MCF 10A (cell line): ENCODE measurements at regions not wholly inside any gene's neighbourhood (a gene's known extent, or its start where the extent isn't known, plus 50 kb on each side); places are given as distances from the start of the nearest gene placed in this dataset.

Experiments
- BruUV-seq: library from RNA; stranded (reverse); fragments of 400-500 nt; replicated peaks from 2 replicates; lab custom pipeline; 2021; lab: Mats Ljungman, UMichigan
- CTCF ChIA-PET: fragments of 300-600 bp; sonication (Branson Sonifier 250); formaldehyde crosslinking; extraction: SDS; loops from one replicate; lab custom pipeline; 2021; ENCODE audit warnings: antibody characterized with exemption, inconsistent platforms; lab: Yijun Ruan, JAX
- POLR2A ChIA-PET: fragments of 300-600, 350-650 bp; sonication (Branson Sonifier 250); formaldehyde crosslinking; extraction: SDS; loops from one replicate; lab custom pipeline; 2020; ENCODE audit warnings: antibody characterized with exemption, inconsistent platforms; lab: Yijun Ruan, JAX
- DNase-seq: peaks from one replicate; pipeline ENCODE4 v3.0.0-alpha.2; 2018; ENCODE audit not compliant: unreplicated experiment
- H3K27ac Mint-ChIP-seq: one replicate; pipeline ENCODE4 v1.8.0; 2022; ENCODE audit warnings: mild to moderate bottlenecking, low read depth, mixed read lengths; ENCODE audit not compliant: unreplicated experiment
- H3K27me3 Mint-ChIP-seq: one replicate; pipeline ENCODE4 v1.8.0; 2022; ENCODE audit warnings: mixed read lengths; ENCODE audit not compliant: insufficient read depth, unreplicated experiment
- H3K36me3 Mint-ChIP-seq: one replicate; pipeline ENCODE4 v1.8.0; 2022; ENCODE audit warnings: mild to moderate bottlenecking, moderate library complexity, mixed read lengths; ENCODE audit not compliant: insufficient read depth, unreplicated experiment
- H3K4me1 Mint-ChIP-seq: one replicate; pipeline ENCODE4 v1.8.0; 2022; ENCODE audit warnings: mixed read lengths; ENCODE audit not compliant: insufficient read depth, unreplicated experiment
- H3K4me3 Mint-ChIP-seq: one replicate; pipeline ENCODE4 v1.8.0; 2022; ENCODE audit warnings: mild to moderate bottlenecking, moderate library complexity, mixed read lengths; ENCODE audit not compliant: unreplicated experiment
- H3K9me3 Mint-ChIP-seq: one replicate; pipeline ENCODE4 v1.8.0; 2022; ENCODE audit warnings: mixed read lengths; ENCODE audit not compliant: unreplicated experiment
- intact Hi-C: fragments of 100-400 bp; cut with micrococcal nuclease; formaldehyde crosslinking; loops from 2 replicates; pipeline ENCODE4 v1.14.1; 2022
- TF ChIP-seq, protein P1 (sequence below): fragments of 200-600 bp; IDR thresholded peaks from one replicate; pipeline ENCODE4 v1.8.0; 2022; ENCODE audit warnings: antibody characterized with exemption, mild to moderate bottlenecking; ENCODE audit not compliant: unreplicated experiment

DNA sequence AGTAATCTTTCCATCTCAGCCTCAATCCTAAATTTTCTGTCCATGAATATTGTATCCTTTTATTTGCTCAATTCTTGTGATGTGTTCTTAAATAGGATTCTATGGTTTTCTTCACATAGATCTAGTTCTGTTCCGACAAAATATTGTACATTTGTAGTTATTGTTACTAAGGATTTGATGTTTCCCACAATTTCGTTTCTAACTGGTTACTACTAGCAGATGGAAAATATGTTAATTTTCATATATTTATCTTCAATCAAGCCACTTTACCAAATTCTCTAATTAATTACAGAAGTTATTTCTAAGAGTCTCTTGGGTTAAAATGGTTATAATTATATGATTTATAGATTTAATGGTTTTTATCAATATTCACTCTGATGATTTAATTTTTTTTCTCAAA is 60.3 kb downstream of the SEC61B start:
- no peak overlapping the region for H3K4me3 Mint-ChIP-seq
- H3K36me3 Mint-ChIP-seq, result no peaks in the 10 kb centered on the region
- no peaks in the 10 kb centered on the region for H3K4me1 Mint-ChIP-seq
- intact Hi-C loops, result no loop called here
- no peaks in the 10 kb centered on the region for H3K9me3 Mint-ChIP-seq
- H3K27me3 Mint-ChIP-seq, result peaks cover 58% of the 10 kb centered on the region
- BruUV-seq, result no TSS peak
- H3K27ac Mint-ChIP-seq, result no peak overlapping the region
- no peak for DNase-seq
- TF ChIP-seq, protein P1, sequence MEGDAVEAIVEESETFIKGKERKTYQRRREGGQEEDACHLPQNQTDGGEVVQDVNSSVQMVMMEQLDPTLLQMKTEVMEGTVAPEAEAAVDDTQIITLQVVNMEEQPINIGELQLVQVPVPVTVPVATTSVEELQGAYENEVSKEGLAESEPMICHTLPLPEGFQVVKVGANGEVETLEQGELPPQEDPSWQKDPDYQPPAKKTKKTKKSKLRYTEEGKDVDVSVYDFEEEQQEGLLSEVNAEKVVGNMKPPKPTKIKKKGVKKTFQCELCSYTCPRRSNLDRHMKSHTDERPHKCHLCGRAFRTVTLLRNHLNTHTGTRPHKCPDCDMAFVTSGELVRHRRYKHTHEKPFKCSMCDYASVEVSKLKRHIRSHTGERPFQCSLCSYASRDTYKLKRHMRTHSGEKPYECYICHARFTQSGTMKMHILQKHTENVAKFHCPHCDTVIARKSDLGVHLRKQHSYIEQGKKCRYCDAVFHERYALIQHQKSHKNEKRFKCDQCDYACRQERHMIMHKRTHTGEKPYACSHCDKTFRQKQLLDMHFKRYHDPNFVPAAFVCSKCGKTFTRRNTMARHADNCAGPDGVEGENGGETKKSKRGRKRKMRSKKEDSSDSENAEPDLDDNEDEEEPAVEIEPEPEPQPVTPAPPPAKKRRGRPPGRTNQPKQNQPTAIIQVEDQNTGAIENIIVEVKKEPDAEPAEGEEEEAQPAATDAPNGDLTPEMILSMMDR, result no peak
- CTCF ChIA-PET, result no interaction called here
- POLR2A ChIA-PET, result no interaction called here

DNA sequence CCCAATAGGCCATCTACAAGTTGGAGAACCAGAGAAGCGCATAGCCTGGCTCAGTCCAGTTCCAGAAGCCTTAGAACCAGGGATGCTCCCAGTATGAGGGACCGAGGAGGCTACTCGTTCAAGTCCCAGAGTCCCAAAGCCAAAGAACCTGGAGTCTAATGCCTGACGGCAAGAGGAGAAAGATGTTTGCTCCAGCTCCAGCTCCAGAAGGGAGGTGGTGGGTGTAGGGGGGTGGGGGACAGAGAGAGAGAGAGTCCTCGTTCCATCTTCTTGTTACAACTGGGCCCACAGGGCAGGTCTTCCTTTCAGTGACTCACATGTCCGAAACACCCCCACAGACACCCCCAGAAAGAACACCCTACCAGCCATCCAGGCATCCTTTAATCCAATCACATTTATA is 63.9 kb downstream of the SEC61B start:
- no TSS peak for BruUV-seq
- no peaks in the 10 kb centered on the region for H3K36me3 Mint-ChIP-seq
- intact Hi-C loops, result no loop called here
- POLR2A ChIA-PET, result interaction anchor here (0.7 kb wide), 1 partner anchor 742 kb away, joined by 6 read pairs; no protein-coding TSS in a partner anchor
- TF ChIP-seq, protein P1, result no peak
- no peaks in the 10 kb centered on the region for H3K9me3 Mint-ChIP-seq
- H3K4me3 Mint-ChIP-seq, result no peak overlapping the region
- H3K27me3 Mint-ChIP-seq, result peaks cover 53% of the 10 kb centered on the region
- no peaks in the 10 kb centered on the region for H3K4me1 Mint-ChIP-seq
- DNase-seq, result no peak
- no peak overlapping the region for H3K27ac Mint-ChIP-seq
- CTCF ChIA-PET, result interaction anchor here (1.6 kb wide), 1 partner anchor 14 kb away, joined by 3 read pairs; no protein-coding TSS in a partner anchor

DNA sequence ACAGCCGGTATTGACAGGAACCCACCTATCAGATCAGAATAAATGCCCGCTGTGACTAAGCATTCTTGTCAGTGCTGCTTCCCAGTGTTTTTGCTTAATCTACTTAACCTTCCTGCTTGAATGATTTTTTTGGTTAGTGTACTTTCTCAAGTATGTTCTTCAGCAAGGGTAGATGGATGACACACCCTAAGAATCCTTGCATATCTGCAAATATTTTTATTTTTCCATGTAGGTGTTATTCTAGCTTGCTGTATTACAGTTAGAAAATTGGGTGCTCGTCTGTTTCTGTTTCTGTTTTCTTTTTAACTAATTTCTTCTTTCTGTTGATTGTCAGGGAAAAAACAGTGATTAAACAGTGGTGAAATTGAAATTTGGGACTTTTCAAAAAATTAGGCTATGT is 64.5 kb downstream of the SEC61B start:
- H3K36me3 Mint-ChIP-seq, result no peaks in the 10 kb centered on the region
- H3K4me3 Mint-ChIP-seq, result no peak overlapping the region
- H3K27me3 Mint-ChIP-seq, result peaks cover 49% of the 10 kb centered on the region
- TF ChIP-seq, protein P1, result no peak
- intact Hi-C loops, result no loop called here
- no peaks in the 10 kb centered on the region for H3K9me3 Mint-ChIP-seq
- ChIA-PET CTCF (interaction anchor here (0.5 to 1.6 kb wide), 2 partner anchors 14 to 485 kb away, joined by 3 read pairs; no protein-coding TSS in a partner anchor), POLR2A (no interaction called here)
- H3K4me1 Mint-ChIP-seq, result no peaks in the 10 kb centered on the region
- no peak overlapping the region for H3K27ac Mint-ChIP-seq
- no peak for DNase-seq
- no TSS peak for BruUV-seq

DNA sequence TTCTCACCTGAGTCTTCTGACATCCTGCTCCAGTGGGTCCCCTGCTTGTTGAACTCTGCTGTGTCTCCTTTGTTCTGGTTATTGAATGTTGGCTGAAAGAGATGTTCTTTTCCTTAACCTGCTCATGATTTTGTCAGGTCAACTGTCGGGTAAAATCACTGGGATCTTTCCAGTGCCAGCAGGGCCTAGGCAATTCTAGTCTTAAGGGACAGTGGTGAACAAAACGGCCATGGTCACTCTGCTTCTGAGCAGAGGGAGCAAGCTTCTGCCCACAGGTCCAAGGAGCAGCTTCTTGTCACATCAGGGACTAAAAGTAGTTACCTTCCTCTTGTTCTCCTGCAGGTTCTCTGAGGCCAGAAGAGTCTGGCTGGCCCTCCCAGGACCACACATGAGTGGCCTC is 65.6 kb downstream of the SEC61B start:
- ChIA-PET POLR2A (no interaction called here), CTCF (no interaction called here)
- no TSS peak for BruUV-seq
- no peak for DNase-seq
- TF ChIP-seq, protein P1, result no peak
- H3K4me1 Mint-ChIP-seq, result no peaks in the 10 kb centered on the region
- H3K9me3 Mint-ChIP-seq, result no peaks in the 10 kb centered on the region
- no peak overlapping the region for H3K27ac Mint-ChIP-seq
- H3K36me3 Mint-ChIP-seq, result no peaks in the 10 kb centered on the region
- no peak overlapping the region for H3K4me3 Mint-ChIP-seq
- intact Hi-C loops, result no loop called here
- peaks cover 49% of the 10 kb centered on the region for H3K27me3 Mint-ChIP-seq
